ENCODE measurements at regions not wholly inside any gene's neighbourhood (a gene's known extent, or its start where the extent isn't known, plus 50 kb on each side); places are given as distances from the start of the nearest gene placed in this dataset.

GRCh38 chr9:135369412-135369990 is 110.1 kb upstream of the PPP1R26 start:
- ATAC-seq: no peak
- no peaks in the 10 kb centered on the region for H3K4me1 Mint-ChIP-seq
- H3K4me3 Mint-ChIP-seq: no peak overlapping the region
- no peak overlapping the region for H3K27ac Mint-ChIP-seq
- H3K9me3 Mint-ChIP-seq: no peaks in the 10 kb centered on the region
- peaks cover 33% of the 10 kb centered on the region for H3K27me3 Mint-ChIP-seq
- H3K36me3 Mint-ChIP-seq: no peaks in the 10 kb centered on the region

GRCh38 chr9:135370411-135371375 is 108.9 kb upstream of the PPP1R26 start:
- H3K27me3 Mint-ChIP-seq: peaks cover 35% of the 10 kb centered on the region
- H3K36me3 Mint-ChIP-seq: no peaks in the 10 kb centered on the region
- H3K27ac Mint-ChIP-seq: no peak overlapping the region
- H3K9me3 Mint-ChIP-seq: no peaks in the 10 kb centered on the region
- H3K4me3 Mint-ChIP-seq: no peak overlapping the region
- ATAC-seq: no peak
- H3K4me1 Mint-ChIP-seq: no peaks in the 10 kb centered on the region

GRCh38 chr9:135371535-135371934 is 108.0 kb upstream of the PPP1R26 start:
- no peaks in the 10 kb centered on the region for H3K4me1 Mint-ChIP-seq
- H3K4me3 Mint-ChIP-seq: no peak overlapping the region
- H3K27ac Mint-ChIP-seq: no peak overlapping the region
- no peaks in the 10 kb centered on the region for H3K36me3 Mint-ChIP-seq
- no peak for ATAC-seq
- H3K9me3 Mint-ChIP-seq: no peaks in the 10 kb centered on the region
- H3K27me3 Mint-ChIP-seq: peaks cover 36% of the 10 kb centered on the region

- no peak for ATAC-seq
Observed at GRCh38 chr9:135372036-135372435, 107.5 kb upstream of the PPP1R26 start.

GRCh38 chr9:135372501-135373008 is 107.0 kb upstream of the PPP1R26 start:
- H3K4me3 Mint-ChIP-seq: no peak overlapping the region
- H3K27me3 Mint-ChIP-seq: peaks cover 36% of the 10 kb centered on the region
- no peaks in the 10 kb centered on the region for H3K36me3 Mint-ChIP-seq
- no peak overlapping the region for H3K27ac Mint-ChIP-seq
- no peaks in the 10 kb centered on the region for H3K9me3 Mint-ChIP-seq
- H3K4me1 Mint-ChIP-seq: no peaks in the 10 kb centered on the region
- ATAC-seq: no peak

More at GRCh38 chr9:135372036-135372435, 107.5 kb upstream of the PPP1R26 start:
- H3K36me3 Mint-ChIP-seq: no peaks in the 10 kb centered on the region
- peaks cover 36% of the 10 kb centered on the region for H3K27me3 Mint-ChIP-seq
- no peaks in the 10 kb centered on the region for H3K9me3 Mint-ChIP-seq
- no peak overlapping the region for H3K27ac Mint-ChIP-seq
- no peaks in the 10 kb centered on the region for H3K4me1 Mint-ChIP-seq
- H3K4me3 Mint-ChIP-seq: no peak overlapping the region

- H3K9me3 Mint-ChIP-seq: no peaks in the 10 kb centered on the region
- H3K27ac Mint-ChIP-seq: no peak overlapping the region
- no peak overlapping the region for H3K4me3 Mint-ChIP-seq
- H3K36me3 Mint-ChIP-seq: no peaks in the 10 kb centered on the region
- H3K27me3 Mint-ChIP-seq: peaks cover 36% of the 10 kb centered on the region
- no peak for ATAC-seq
- H3K4me1 Mint-ChIP-seq: no peaks in the 10 kb centered on the region
Observed at GRCh38 chr9:135373151-135373685, 106.4 kb upstream of the PPP1R26 start.

GRCh38 chr9:135373820-135374219 is 105.8 kb upstream of the PPP1R26 start:
- no peak for ATAC-seq

GRCh38 chr9:135374591-135374990 is 105.0 kb upstream of the PPP1R26 start:
- no peaks in the 10 kb centered on the region for H3K9me3 Mint-ChIP-seq
- ATAC-seq: no peak
- no peaks in the 10 kb centered on the region for H3K36me3 Mint-ChIP-seq
- no peak overlapping the region for H3K4me3 Mint-ChIP-seq
- no peaks in the 10 kb centered on the region for H3K4me1 Mint-ChIP-seq
- H3K27ac Mint-ChIP-seq: no peak overlapping the region
- H3K27me3 Mint-ChIP-seq: peaks cover 36% of the 10 kb centered on the region

More at GRCh38 chr9:135373820-135374219, 105.8 kb upstream of the PPP1R26 start:
- Mint-ChIP-seq H3K4me1 (no peaks in the 10 kb centered on the region), H3K36me3 (no peaks in the 10 kb centered on the region), H3K9me3 (no peaks in the 10 kb centered on the region), H3K27me3 (peaks cover 36% of the 10 kb centered on the region), H3K27ac (no peak overlapping the region), H3K4me3 (no peak overlapping the region)

GRCh38 chr9:135375001-135375400 is 104.6 kb upstream of the PPP1R26 start:
- Mint-ChIP-seq H3K4me1 (no peaks in the 10 kb centered on the region), H3K27me3 (peaks cover 36% of the 10 kb centered on the region), H3K4me3 (no peak overlapping the region), H3K27ac (no peak overlapping the region), H3K36me3 (no peaks in the 10 kb centered on the region), H3K9me3 (no peaks in the 10 kb centered on the region)
- ATAC-seq: no peak

GRCh38 chr9:135376511-135377265 is 102.9 kb upstream of the PPP1R26 start:
- no peak overlapping the region for H3K4me3 Mint-ChIP-seq
- H3K27ac Mint-ChIP-seq: no peak overlapping the region
- H3K27me3 Mint-ChIP-seq: peaks cover 29% of the 10 kb centered on the region
- ATAC-seq: no peak
- H3K9me3 Mint-ChIP-seq: no peaks in the 10 kb centered on the region
- no peaks in the 10 kb centered on the region for H3K4me1 Mint-ChIP-seq
- H3K36me3 Mint-ChIP-seq: no peaks in the 10 kb centered on the region

GRCh38 chr9:135377431-135377830 is 102.2 kb upstream of the PPP1R26 start:
- no peaks in the 10 kb centered on the region for H3K9me3 Mint-ChIP-seq
- H3K36me3 Mint-ChIP-seq: no peaks in the 10 kb centered on the region
- peaks cover 34% of the 10 kb centered on the region for H3K27me3 Mint-ChIP-seq
- ATAC-seq: no peak
- no peaks in the 10 kb centered on the region for H3K4me1 Mint-ChIP-seq
- no peak overlapping the region for H3K27ac Mint-ChIP-seq
- H3K4me3 Mint-ChIP-seq: no peak overlapping the region

GRCh38 chr9:135378751-135379150 is 100.8 kb upstream of the PPP1R26 start:
- Mint-ChIP-seq H3K27ac (no peak overlapping the region), H3K9me3 (no peaks in the 10 kb centered on the region), H3K4me1 (no peaks in the 10 kb centered on the region), H3K4me3 (no peak overlapping the region), H3K36me3 (no peaks in the 10 kb centered on the region), H3K27me3 (peaks cover 43% of the 10 kb centered on the region)
- ATAC-seq: no peak

- H3K9me3 Mint-ChIP-seq: no peaks in the 10 kb centered on the region
- H3K36me3 Mint-ChIP-seq: no peaks in the 10 kb centered on the region
- H3K4me3 Mint-ChIP-seq: no peak overlapping the region
- peaks cover 33% of the 10 kb centered on the region for H3K27me3 Mint-ChIP-seq
- H3K4me1 Mint-ChIP-seq: no peaks in the 10 kb centered on the region
- no peak overlapping the region for H3K27ac Mint-ChIP-seq
- no peak for ATAC-seq
Observed at GRCh38 chr9:135379540-135380267, 99.9 kb upstream of the PPP1R26 start.

GRCh38 chr9:135380311-135380960 is 99.1 kb upstream of the PPP1R26 start:
- H3K27ac Mint-ChIP-seq: no peak overlapping the region
- H3K4me3 Mint-ChIP-seq: no peak overlapping the region
- H3K9me3 Mint-ChIP-seq: no peaks in the 10 kb centered on the region
- H3K27me3 Mint-ChIP-seq: peaks cover 26% of the 10 kb centered on the region
- ATAC-seq: no peak
- no peaks in the 10 kb centered on the region for H3K4me1 Mint-ChIP-seq
- no peaks in the 10 kb centered on the region for H3K36me3 Mint-ChIP-seq
